Nephron (organoid): ENCODE measurements at regions not wholly inside any gene's neighbourhood (a gene's known extent, or its start where the extent isn't known, plus 50 kb on each side); places are given as distances from the start of the nearest gene placed in this dataset.
A peak's percentile ranks its signal among the peaks of the same experiment; 100 is the strongest.

ENCODE experiments used
- H3K27ac Mint-ChIP-seq, 3 experiments: 2 replicates each; pipeline ENCODE4 v1.8.0; 2020; ENCODE audit warnings: mixed read lengths in 3 of 3, mild to moderate bottlenecking in 2 of 3, moderate library complexity in 1 of 3
- H3K27me3 Mint-ChIP-seq: 2 replicates; pipeline ENCODE4 v1.8.0; 2021; ENCODE audit warnings: low read depth, mild to moderate bottlenecking, moderate library complexity, mixed read lengths
- H3K36me3 Mint-ChIP-seq: 2 replicates; pipeline ENCODE4 v1.8.0; 2020; ENCODE audit warnings: low read depth, mixed read lengths
- H3K4me1 Mint-ChIP-seq: 2 replicates; pipeline ENCODE4 v1.8.0; 2020; ENCODE audit warnings: mixed read lengths
- H3K4me3 Mint-ChIP-seq, 3 experiments: 2 replicates each; pipeline ENCODE4 v1.8.0; 2020; ENCODE audit warnings: mild to moderate bottlenecking in 3 of 3, mixed read lengths in 3 of 3, moderate library complexity in 2 of 3
- H3K9me3 Mint-ChIP-seq: 2 replicates; pipeline ENCODE4 v1.8.0; 2020; ENCODE audit warnings: mixed read lengths
- TF ChIP-seq, protein P1 (sequence below), 3 experiments: fragments of 200-600 bp; sonication (generic); IDR thresholded peaks; one replicate each; pipeline ENCODE4 v1.5.0; 2021; ENCODE audit warnings: antibody characterized with exemption in 3 of 3; ENCODE audit not compliant: unreplicated experiment in 3 of 3

DNA sequence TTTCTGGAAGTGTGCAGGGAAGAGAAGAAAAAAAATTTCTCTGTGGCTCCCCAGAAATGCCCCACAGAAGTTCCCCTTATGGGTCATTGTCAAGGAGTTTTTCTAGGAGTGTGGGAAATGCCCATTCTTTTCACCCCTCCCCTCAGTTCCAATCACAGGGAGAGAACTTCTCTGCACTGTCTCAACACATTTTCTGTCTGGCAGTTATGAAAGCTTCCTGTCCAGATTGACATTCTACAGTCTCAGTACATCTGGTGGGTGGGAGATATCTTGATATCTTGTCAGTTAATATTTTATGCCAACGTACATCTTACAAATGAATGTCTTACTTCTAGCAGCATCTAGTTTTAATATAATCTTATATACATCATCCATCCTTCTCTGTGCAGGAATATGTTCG lies 566.8 kb upstream of the AADAT start:
- no peaks in the 10 kb centered on the region for H3K9me3 Mint-ChIP-seq
- TF ChIP-seq, protein P1, sequence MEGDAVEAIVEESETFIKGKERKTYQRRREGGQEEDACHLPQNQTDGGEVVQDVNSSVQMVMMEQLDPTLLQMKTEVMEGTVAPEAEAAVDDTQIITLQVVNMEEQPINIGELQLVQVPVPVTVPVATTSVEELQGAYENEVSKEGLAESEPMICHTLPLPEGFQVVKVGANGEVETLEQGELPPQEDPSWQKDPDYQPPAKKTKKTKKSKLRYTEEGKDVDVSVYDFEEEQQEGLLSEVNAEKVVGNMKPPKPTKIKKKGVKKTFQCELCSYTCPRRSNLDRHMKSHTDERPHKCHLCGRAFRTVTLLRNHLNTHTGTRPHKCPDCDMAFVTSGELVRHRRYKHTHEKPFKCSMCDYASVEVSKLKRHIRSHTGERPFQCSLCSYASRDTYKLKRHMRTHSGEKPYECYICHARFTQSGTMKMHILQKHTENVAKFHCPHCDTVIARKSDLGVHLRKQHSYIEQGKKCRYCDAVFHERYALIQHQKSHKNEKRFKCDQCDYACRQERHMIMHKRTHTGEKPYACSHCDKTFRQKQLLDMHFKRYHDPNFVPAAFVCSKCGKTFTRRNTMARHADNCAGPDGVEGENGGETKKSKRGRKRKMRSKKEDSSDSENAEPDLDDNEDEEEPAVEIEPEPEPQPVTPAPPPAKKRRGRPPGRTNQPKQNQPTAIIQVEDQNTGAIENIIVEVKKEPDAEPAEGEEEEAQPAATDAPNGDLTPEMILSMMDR (IDR thresholded peaks at IDR 0.05; ENCODE audit: unreplicated experiment in 3 of 3), result no peak
- no peaks in the 10 kb centered on the region for H3K27me3 Mint-ChIP-seq
- no peak overlapping the region for H3K27ac Mint-ChIP-seq
- no peaks in the 10 kb centered on the region for H3K36me3 Mint-ChIP-seq
- no peak overlapping the region for H3K4me3 Mint-ChIP-seq
- no peaks in the 10 kb centered on the region for H3K4me1 Mint-ChIP-seq

DNA sequence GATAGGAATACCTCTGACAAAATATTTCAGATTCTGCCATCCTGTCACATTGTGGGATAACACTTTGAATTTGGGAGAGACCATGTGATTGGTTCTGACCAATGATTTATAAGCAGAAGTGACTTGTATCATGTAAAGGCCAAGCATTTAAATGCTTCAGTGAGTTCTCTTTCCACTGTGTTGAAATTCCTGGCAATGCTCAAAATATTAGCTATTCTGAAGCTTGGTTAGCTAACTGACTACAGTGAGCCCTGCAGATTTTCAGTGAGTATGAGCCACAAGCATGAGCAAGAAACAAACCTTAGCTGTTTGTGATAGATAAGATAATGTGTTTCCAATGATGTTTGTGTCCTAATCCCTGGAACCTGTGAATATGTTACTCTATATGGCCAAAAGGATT lies 562.8 kb upstream of the AADAT start:
- H3K4me3 Mint-ChIP-seq, result no peak overlapping the region
- no peaks in the 10 kb centered on the region for H3K4me1 Mint-ChIP-seq
- H3K36me3 Mint-ChIP-seq, result no peaks in the 10 kb centered on the region
- TF ChIP-seq, protein P1 (IDR thresholded peaks at IDR 0.05; ENCODE audit: unreplicated experiment in 3 of 3), result no peak
- H3K27ac Mint-ChIP-seq, result no peak overlapping the region
- H3K27me3 Mint-ChIP-seq, result no peaks in the 10 kb centered on the region
- H3K9me3 Mint-ChIP-seq, result no peaks in the 10 kb centered on the region

DNA sequence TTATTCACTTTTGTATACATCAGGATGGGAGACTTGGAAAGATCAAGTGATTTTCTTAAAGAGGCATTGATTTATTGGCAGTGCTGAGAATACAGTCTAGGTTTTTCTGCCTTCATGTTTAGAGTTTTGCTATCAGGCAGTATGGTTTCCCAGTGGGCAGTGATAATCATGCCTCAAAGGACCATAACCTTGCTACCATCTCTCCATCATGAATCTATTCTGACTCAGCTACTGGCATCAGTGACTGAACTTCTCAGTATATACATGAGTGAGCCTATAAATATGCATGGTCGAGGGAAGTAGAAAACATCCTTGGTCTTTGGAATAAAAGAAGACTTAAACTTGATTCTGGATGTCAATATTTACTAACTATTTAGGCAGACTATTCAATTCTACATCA lies 562.0 kb upstream of the AADAT start:
- no peaks in the 10 kb centered on the region for H3K9me3 Mint-ChIP-seq
- no peak overlapping the region for H3K4me3 Mint-ChIP-seq
- TF ChIP-seq, protein P1 (IDR thresholded peaks at IDR 0.05; ENCODE audit: unreplicated experiment in 3 of 3), result no peak
- H3K4me1 Mint-ChIP-seq, result no peaks in the 10 kb centered on the region
- no peaks in the 10 kb centered on the region for H3K27me3 Mint-ChIP-seq
- no peaks in the 10 kb centered on the region for H3K36me3 Mint-ChIP-seq
- no peak overlapping the region for H3K27ac Mint-ChIP-seq

DNA sequence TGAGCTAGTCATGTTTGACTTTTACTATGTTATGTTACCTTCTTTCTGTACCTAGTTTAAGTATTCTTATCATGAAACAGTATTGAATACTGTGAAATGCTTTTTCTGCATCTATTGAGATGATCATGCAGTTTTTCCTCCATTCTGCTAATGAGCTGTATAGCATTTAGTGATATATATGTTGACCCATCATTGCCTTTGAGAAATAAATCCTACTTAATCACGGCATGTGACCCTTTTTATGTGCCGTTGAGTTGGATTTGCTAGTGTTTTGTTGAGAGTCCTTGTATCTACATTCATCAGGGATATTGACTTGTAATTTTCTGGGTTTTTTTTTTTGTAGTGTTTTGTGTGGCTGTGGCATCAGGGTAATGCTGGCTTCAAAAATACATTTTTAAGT lies 537.7 kb upstream of the AADAT start:
- H3K27ac Mint-ChIP-seq, result no peak overlapping the region

DNA sequence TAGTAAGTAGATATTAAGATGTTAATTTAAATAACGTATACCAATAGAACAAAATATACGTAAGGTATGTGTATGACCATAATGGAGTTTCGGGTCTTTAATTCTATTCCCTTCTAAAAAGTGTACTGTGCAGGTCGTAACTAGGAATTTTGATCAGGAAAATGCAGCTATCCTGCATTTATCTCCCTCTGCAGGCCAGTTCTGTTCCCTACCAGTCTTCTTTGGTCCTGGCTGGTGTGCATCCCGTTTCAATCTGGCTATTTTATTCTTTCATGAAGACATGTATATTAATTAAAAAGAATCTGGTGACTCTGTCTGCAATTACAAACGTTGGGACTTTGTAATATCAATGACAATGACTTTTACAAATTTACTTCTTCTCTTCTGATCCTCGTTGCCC lies 534.1 kb upstream of the AADAT start:
- TF ChIP-seq, protein P1 (IDR thresholded peaks at IDR 0.05; ENCODE audit: unreplicated experiment in 3 of 3), result peak in 1 of 3 experiments; percentile 21
- Mint-ChIP-seq H3K4me1 (no peaks in the 10 kb centered on the region), H3K36me3 (no peaks in the 10 kb centered on the region), H3K4me3 (no peak overlapping the region), H3K9me3 (peaks cover under 1% of the 10 kb centered on the region), H3K27ac (no peak overlapping the region), H3K27me3 (no peaks in the 10 kb centered on the region)

More for the DNA sequence above, 537.7 kb upstream of the AADAT start:
- H3K36me3 Mint-ChIP-seq, result no peaks in the 10 kb centered on the region
- TF ChIP-seq, protein P1 (IDR thresholded peaks at IDR 0.05; ENCODE audit: unreplicated experiment in 3 of 3), result no peak
- no peak overlapping the region for H3K4me3 Mint-ChIP-seq
- peaks cover 25% of the 10 kb centered on the region for H3K9me3 Mint-ChIP-seq
- H3K27me3 Mint-ChIP-seq, result no peaks in the 10 kb centered on the region
- H3K4me1 Mint-ChIP-seq, result no peaks in the 10 kb centered on the region

DNA sequence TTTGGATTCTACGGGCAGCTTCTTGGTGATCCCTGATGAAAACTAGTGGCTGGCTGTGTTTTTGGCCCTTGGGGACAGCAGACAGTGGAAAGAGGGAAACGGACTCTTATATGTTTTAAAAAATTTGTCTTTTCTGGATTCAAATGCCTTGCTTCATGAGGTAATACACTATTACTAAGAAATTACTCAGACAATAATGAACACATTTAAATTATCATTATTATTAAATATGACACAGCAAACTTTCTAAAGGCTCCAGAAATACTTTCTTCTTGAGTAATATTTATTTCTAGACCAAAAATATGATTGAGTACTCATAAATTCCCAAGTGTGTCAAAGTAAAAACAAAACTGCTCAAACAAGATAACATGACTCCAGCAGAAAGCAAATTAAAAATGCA lies 520.7 kb upstream of the AADAT start:
- TF ChIP-seq, protein P1 (IDR thresholded peaks at IDR 0.05; ENCODE audit: unreplicated experiment in 3 of 3), result no peak
- Mint-ChIP-seq H3K27ac (no peak overlapping the region), H3K4me3 (no peak overlapping the region), H3K4me1 (no peaks in the 10 kb centered on the region), H3K27me3 (no peaks in the 10 kb centered on the region), H3K36me3 (no peaks in the 10 kb centered on the region), H3K9me3 (peaks cover 12% of the 10 kb centered on the region)
